Muscle of leg (tissue), 3 donors: ENCODE measurements at regions not wholly inside any gene's neighbourhood (a gene's known extent, or its start where the extent isn't known, plus 50 kb on each side); places are given as distances from the start of the nearest gene placed in this dataset.
"Not testable (repeated sequence)": the region's sequence is repeated elsewhere in the genome, so short reads cannot be mapped to it uniquely, and the experiment has no call there.

Experiments
- DNase-seq: peaks from one replicate; pipeline ENCODE4 v3.0.0; 2013
- H3K27ac ChIP-seq: one replicate; pipeline ENCODE4 v1.5.1; 2013; ENCODE audit warnings: mild to moderate bottlenecking, low read length, control low read depth
- H3K27me3 ChIP-seq: one replicate; pipeline ENCODE4 v1.6.1; 2013; ENCODE audit warnings: low read length; ENCODE audit not compliant: control insufficient read depth, insufficient read depth
- H3K36me3 ChIP-seq: one replicate; pipeline ENCODE4 v1.6.1; 2013; ENCODE audit warnings: low read length; ENCODE audit not compliant: control insufficient read depth, insufficient read depth
- H3K4me1 ChIP-seq: one replicate; pipeline ENCODE4 v1.6.1; 2013; ENCODE audit warnings: low read length; ENCODE audit not compliant: control insufficient read depth, insufficient read depth
- H3K4me3 ChIP-seq: one replicate; pipeline ENCODE4 v1.5.1; 2013; ENCODE audit warnings: low read length, control low read depth
- H3K9me3 ChIP-seq: replicated peaks from 2 replicates; pipeline ENCODE4 v1.6.1; 2013; ENCODE audit warnings: low read depth, low read length; ENCODE audit not compliant: control insufficient read depth
- WGBS: methylation state at CpG from one replicate; pipeline ENCODE4 v1.1.5; 2013; ENCODE audit warnings: missing lambda C conversion rate; ENCODE audit not compliant: insufficient coverage; 5-methylcytosine and 5-hydroxymethylcytosine counted together

DNA sequence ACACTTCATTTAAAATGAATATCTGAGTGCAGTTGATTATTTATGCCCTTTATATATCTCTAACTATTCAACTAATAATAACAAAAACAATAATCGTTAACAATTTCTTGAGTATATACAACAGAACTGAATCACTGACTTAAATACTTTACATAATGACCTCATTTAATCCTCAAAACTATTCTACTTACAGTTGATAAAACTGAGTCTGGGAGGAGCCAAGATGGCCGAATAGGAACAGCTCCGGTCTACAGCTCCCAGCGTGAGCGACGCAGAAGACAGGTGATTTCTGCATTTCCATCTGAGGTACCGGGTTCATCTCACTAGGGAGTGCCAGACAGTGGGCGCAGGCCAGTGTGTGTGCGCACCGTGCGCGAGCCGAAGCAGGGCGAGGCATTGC, 163.6 kb downstream of the LRRN1 start:
- H3K27ac ChIP-seq, H3K9me3 ChIP-seq, H3K27me3 ChIP-seq, H3K36me3 ChIP-seq, H3K4me1 ChIP-seq, H3K4me3 ChIP-seq, DNase-seq: not testable (repeated sequence)
- no CpG with 5 or more reads among the region's 14 CpGs for WGBS

DNA sequence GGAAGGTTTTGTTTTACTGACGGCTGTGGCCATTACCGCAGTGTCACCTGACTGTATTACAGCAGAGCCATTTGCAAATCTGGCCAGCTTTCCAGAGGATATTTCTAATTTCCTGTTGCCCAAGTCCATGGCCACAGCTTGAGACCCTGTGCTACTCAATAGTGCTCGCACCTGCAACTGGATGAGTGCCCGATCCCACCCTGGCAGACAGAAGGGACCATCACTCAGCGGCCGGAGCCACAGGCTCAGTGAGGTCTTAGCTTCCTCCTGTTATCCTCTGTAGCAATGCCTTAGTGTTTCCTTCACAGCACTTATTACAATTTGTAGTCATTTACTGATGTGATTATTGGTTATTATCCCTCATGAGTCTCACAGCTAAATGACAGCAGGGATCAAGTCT, 184.8 kb downstream of the LRRN1 start:
- H3K9me3 ChIP-seq, result no peaks in the 10 kb centered on the region
- H3K36me3 ChIP-seq, result no peaks in the 10 kb centered on the region
- H3K4me1 ChIP-seq, result no peaks in the 10 kb centered on the region
- H3K27me3 ChIP-seq, result no peaks in the 10 kb centered on the region
- no peak overlapping the region for H3K27ac ChIP-seq
- DNase-seq, result no peak
- no peak overlapping the region for H3K4me3 ChIP-seq
- WGBS, result 60% methylated on average over 5 of the region's 6 CpGs

DNA sequence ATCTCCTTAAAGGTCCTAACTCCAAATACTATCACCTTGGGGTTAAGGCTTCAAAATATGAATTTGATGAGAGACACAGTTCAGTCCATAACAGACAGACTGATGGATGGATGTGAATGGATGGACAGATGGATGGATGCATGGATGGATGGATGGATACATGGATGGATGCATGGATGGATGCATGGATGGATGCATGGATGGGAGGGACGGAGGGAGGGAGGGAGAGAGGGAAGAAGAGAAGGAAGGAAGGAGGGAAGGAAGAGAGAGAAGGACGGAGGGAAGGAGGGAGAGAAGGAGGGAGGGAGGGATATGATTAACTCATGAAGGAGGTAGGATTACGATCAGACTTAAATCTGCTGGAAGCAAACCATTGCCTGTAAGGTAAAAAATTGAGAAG, 192.4 kb downstream of the LRRN1 start:
- H3K4me1 ChIP-seq, result no peaks in the 10 kb centered on the region
- H3K27me3 ChIP-seq, result no peaks in the 10 kb centered on the region
- 69% methylated on average over 1 of the region's 3 CpGs for WGBS
- no peak overlapping the region for H3K27ac ChIP-seq
- no peak overlapping the region for H3K4me3 ChIP-seq
- H3K9me3 ChIP-seq, result peaks cover 3% of the 10 kb centered on the region
- no peak for DNase-seq
- H3K36me3 ChIP-seq, result no peaks in the 10 kb centered on the region

DNA sequence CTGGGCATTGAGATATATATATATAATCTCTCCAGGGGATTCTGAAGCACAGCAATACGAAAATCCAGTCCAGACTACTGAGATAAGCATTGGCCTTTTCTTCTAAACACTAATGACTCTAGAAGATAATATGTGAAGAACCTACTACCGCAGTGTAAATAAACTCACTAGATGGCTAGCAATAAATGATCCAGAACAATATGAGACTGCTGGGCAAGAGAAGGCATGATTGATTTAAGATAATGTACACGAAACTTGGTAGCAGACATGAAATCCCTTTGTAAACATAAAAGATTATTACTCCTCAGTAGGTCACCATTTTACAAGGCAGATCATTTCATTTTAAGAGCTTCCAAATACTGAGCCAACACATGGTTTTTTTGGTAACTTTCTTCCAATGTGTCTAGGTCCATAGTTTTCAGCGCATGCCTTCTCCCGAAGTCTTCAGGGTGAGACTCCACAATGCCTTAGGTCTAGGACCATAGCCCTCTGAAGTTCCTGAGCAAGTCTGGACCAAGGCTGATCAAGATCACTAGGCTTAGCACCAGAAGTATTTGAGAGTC, 193.2 kb downstream of the LRRN1 start:
- no peaks in the 10 kb centered on the region for H3K4me1 ChIP-seq
- H3K9me3 ChIP-seq, result peaks cover 3% of the 10 kb centered on the region
- H3K4me3 ChIP-seq, result no peak overlapping the region
- H3K27me3 ChIP-seq, result no peaks in the 10 kb centered on the region
- WGBS, result 96% methylated on average over 2 of the region's 5 CpGs
- H3K27ac ChIP-seq, result no peak overlapping the region
- no peak for DNase-seq
- no peaks in the 10 kb centered on the region for H3K36me3 ChIP-seq

GRCh38 chr3:3998140-3998922, 199.1 kb downstream of the LRRN1 start:
- Histone ChIP-seq H3K36me3 (no peaks in the 10 kb centered on the region), H3K27ac (no peak overlapping the region), H3K27me3 (no peaks in the 10 kb centered on the region), H3K4me3 (no peak overlapping the region), H3K4me1 (no peaks in the 10 kb centered on the region), H3K9me3 (peaks cover 3% of the 10 kb centered on the region)
- no CpG with 5 or more reads among the region's 5 CpGs for WGBS
- DNase-seq, result peak; percentile 48

- not testable (repeated sequence) for DNase-seq
These were observed 200.1 kb downstream of the LRRN1 start for GRCh38 chr3:3999340-3999739.

GRCh38 chr3:4001976-4002375, 202.7 kb downstream of the LRRN1 start:
- no peaks in the 10 kb centered on the region for H3K4me1 ChIP-seq
- no peak overlapping the region for H3K4me3 ChIP-seq
- no peaks in the 10 kb centered on the region for H3K36me3 ChIP-seq
- no peak overlapping the region for H3K27ac ChIP-seq
- H3K27me3 ChIP-seq, result no peaks in the 10 kb centered on the region
- no peak for DNase-seq
- H3K9me3 ChIP-seq, result no peaks in the 10 kb centered on the region

More at GRCh38 chr3:3999340-3999739, 200.1 kb downstream of the LRRN1 start:
- H3K9me3 ChIP-seq, H3K4me1 ChIP-seq, H3K27ac ChIP-seq, H3K27me3 ChIP-seq, H3K4me3 ChIP-seq, H3K36me3 ChIP-seq: not testable (repeated sequence)

DNA sequence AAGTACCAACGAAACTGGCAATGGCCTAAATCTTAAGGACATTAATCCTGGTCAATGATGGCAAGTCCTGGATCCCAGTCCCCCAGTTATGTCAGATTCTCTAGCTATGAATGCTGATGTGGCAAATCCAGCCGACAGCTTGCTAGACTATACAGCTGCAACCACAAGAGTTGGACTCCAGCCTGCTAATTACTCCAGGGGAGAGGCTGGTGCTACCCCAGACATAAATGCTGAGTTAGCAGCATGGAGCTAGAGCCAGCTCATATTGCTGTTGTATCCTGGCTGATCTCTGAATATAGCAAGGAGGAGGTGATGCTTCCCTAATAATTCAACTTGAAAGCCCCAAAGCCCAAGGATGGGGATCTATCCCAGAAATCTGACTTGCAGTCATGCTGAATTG, 207.1 kb downstream of the LRRN1 start:
- 38% methylated on average over 1 of the region's 2 CpGs for WGBS
- peak; percentile 31 for DNase-seq
- H3K36me3 ChIP-seq, result no peaks in the 10 kb centered on the region

DNA sequence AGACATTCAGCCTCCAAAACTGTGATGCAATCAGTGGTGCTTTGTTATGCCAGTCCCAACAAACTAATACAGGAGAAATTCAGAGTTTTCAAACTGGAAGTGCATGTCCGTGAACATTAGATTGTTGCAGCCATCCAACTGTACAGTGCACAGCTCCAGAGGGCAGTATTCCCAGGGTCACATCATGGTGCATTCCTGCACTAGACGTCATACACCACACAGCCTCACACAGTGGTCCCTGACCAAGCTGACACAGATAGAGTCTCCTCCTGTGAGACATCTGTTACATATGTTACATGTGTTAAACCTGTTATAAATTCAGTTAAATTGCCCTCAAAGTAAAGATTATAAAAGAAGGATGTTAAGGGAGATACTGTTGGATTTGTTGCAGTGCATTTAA, 209.0 kb downstream of the LRRN1 start:
- WGBS, result no CpG with 5 or more reads among the region's 2 CpGs
- no peak for DNase-seq
- H3K36me3 ChIP-seq, result no peaks in the 10 kb centered on the region
- H3K4me3 ChIP-seq, result no peak overlapping the region
- H3K4me1 ChIP-seq, result no peaks in the 10 kb centered on the region
- H3K27ac ChIP-seq, result no peak overlapping the region
- H3K9me3 ChIP-seq, result no peaks in the 10 kb centered on the region
- H3K27me3 ChIP-seq, result no peaks in the 10 kb centered on the region

More for the DNA sequence above, 207.1 kb downstream of the LRRN1 start:
- no peak overlapping the region for H3K27ac ChIP-seq
- H3K9me3 ChIP-seq, result no peaks in the 10 kb centered on the region
- no peak overlapping the region for H3K4me3 ChIP-seq
- H3K4me1 ChIP-seq, result no peaks in the 10 kb centered on the region
- H3K27me3 ChIP-seq, result no peaks in the 10 kb centered on the region

DNA sequence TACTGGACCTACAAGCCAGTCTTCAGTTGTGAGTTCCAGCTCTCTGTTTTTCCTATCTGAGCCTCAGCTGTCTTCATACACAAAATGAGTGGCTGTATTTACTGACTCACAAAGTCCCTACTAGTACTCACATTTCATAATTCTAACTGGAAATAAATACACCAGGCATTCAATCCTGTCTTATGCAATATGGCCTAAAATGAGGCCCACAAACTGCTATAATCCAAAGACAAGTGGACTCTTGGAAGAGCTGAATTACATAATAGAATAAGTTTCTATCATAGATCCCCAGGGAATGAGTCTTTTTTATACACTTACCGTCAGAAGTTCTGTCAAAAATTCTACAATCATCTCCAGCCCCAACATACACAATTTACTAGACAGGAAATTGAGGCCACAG, 211.9 kb downstream of the LRRN1 start:
- Histone ChIP-seq H3K4me1 (no peaks in the 10 kb centered on the region), H3K36me3 (no peaks in the 10 kb centered on the region), H3K27ac (no peak overlapping the region), H3K4me3 (no peak overlapping the region), H3K27me3 (no peaks in the 10 kb centered on the region), H3K9me3 (no peaks in the 10 kb centered on the region)
- DNase-seq, result peak; percentile 38
- WGBS, result no CpG with 5 or more reads among the region's 1 CpG

- H3K9me3 ChIP-seq, result no peaks in the 10 kb centered on the region
- H3K4me1 ChIP-seq, result no peaks in the 10 kb centered on the region
- no peak overlapping the region for H3K27ac ChIP-seq
- no peaks in the 10 kb centered on the region for H3K27me3 ChIP-seq
- no peak overlapping the region for H3K4me3 ChIP-seq
- 37% methylated on average over 2 of the region's 2 CpGs for WGBS
- DNase-seq, result no peak
- H3K36me3 ChIP-seq, result no peaks in the 10 kb centered on the region
These were observed 216.2 kb downstream of the LRRN1 start for GRCh38 chr3:4015426-4015825.
